NB4 (cell line): ENCODE measurements at regions not wholly inside any gene's neighbourhood (a gene's known extent, or its start where the extent isn't known, plus 50 kb on each side); places are given as distances from the start of the nearest gene placed in this dataset.

ENCODE experiments used
- POLR2A ChIP-seq: IDR thresholded peaks from 2 replicates; pipeline ENCODE4 v1.6.1; 2011; ENCODE audit warnings: mild to moderate bottlenecking; ENCODE audit not compliant: insufficient read length; ENCODE audit errors: extremely low read depth
- TF ChIP-seq, protein P1 (sequence below): IDR thresholded peaks from one replicate; pipeline ENCODE4 v1.5.1; 2012; ENCODE audit warnings: low read depth, low read length
- TF ChIP-seq, protein P2 (sequence below): IDR thresholded peaks from 2 replicates; pipeline ENCODE4 v1.6.1; 2011; ENCODE audit warnings: low read depth, low read length

DNA sequence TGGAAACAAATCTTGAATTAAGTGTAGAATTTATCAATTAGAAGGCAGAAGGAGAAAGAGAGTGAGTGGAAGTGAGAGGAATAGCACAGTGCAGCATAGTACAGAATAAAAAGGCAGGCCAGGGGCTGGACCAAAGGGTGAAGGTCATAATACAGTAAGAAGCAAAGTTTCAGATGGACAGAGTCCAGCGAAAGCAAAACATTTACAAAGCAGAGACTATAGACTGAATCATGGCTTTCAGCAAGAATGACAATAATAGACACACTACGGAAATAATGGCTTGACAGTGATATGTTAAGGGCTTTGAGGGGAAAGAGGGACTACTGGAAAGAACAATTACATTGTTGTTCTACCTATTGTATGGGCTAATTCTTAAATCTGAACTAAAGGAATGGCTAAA, 249.0 kb upstream of the CHD1 start:
- TF ChIP-seq, protein P1, sequence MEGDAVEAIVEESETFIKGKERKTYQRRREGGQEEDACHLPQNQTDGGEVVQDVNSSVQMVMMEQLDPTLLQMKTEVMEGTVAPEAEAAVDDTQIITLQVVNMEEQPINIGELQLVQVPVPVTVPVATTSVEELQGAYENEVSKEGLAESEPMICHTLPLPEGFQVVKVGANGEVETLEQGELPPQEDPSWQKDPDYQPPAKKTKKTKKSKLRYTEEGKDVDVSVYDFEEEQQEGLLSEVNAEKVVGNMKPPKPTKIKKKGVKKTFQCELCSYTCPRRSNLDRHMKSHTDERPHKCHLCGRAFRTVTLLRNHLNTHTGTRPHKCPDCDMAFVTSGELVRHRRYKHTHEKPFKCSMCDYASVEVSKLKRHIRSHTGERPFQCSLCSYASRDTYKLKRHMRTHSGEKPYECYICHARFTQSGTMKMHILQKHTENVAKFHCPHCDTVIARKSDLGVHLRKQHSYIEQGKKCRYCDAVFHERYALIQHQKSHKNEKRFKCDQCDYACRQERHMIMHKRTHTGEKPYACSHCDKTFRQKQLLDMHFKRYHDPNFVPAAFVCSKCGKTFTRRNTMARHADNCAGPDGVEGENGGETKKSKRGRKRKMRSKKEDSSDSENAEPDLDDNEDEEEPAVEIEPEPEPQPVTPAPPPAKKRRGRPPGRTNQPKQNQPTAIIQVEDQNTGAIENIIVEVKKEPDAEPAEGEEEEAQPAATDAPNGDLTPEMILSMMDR: no peak
- TF ChIP-seq, protein P2, sequence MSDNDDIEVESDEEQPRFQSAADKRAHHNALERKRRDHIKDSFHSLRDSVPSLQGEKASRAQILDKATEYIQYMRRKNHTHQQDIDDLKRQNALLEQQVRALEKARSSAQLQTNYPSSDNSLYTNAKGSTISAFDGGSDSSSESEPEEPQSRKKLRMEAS: no peak
- no peak for TF ChIP-seq POLR2A
